ENCODE measurements at regions not wholly inside any gene's neighbourhood (a gene's known extent, or its start where the extent isn't known, plus 50 kb on each side); places are given as distances from the start of the nearest gene placed in this dataset.

DNA sequence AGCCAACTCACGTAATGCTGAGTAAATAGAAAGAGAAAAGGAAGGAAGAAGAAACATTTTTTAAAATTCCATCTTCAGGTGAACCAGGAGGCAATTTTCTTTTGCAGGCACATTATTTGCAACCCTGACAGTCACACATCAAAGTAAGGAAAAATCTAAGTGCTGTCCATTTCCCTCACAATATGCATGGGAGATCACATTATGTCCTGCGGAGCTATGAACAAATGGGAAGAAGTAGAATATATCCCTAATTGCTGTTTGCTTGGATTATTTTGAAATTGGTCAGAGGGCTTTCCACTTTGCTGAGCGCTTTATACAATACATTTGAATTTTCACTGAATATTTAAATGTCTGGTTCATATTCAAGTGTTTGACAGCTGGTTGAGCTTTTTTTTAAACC is 133.8 kb upstream of the API5 start:
- no peak for TF ChIP-seq POLR2AphosphoS5 (IDR thresholded peaks at IDR 0.05; ENCODE audit: low read depth, low read length)
- TF ChIP-seq POLR2A (IDR thresholded peaks at IDR 0.05; ENCODE audit: low read depth, low read length), result no peak
- TF ChIP-seq TAF1 (IDR thresholded peaks at IDR 0.05; ENCODE audit: low read depth, low read length), result no peak
- no peak for TF ChIP-seq SPI1 (IDR thresholded peaks at IDR 0.05; ENCODE audit: low read depth, low read length)

Measured in GM12891 (cell line).